ENCODE measurements at regions not wholly inside any gene's neighbourhood (a gene's known extent, or its start where the extent isn't known, plus 50 kb on each side); places are given as distances from the start of the nearest gene placed in this dataset.

- no peak for TF ChIP-seq CTCF (IDR thresholded peaks at IDR 0.05)
- no peak for TF ChIP-seq JUN (CRISPR knock-in tag; IDR thresholded peaks at IDR 0.05)
- TF ChIP-seq HMGXB4 (CRISPR knock-in tag; IDR thresholded peaks at IDR 0.05) = no peak
- no peak for TF ChIP-seq PREB (CRISPR knock-in tag; IDR thresholded peaks at IDR 0.05; ENCODE audit: borderline replicate concordance)
- no peak for TF ChIP-seq E2F4 (CRISPR knock-in tag; IDR thresholded peaks at IDR 0.05; ENCODE audit: borderline replicate concordance, low read depth)
- TF ChIP-seq NFYB (CRISPR knock-in tag; conservative IDR thresholded peaks at IDR 0.05; ENCODE audit: low read depth) = no peak
- no peak for TF ChIP-seq KAT7 (CRISPR knock-in tag; IDR thresholded peaks at IDR 0.05; ENCODE audit: borderline replicate concordance)
- no peak for TF ChIP-seq ETV6 (CRISPR knock-in tag; IDR thresholded peaks at IDR 0.05)
- no peak for TF ChIP-seq MAX (CRISPR knock-in tag; IDR thresholded peaks at IDR 0.05)
- TF ChIP-seq FOXK1 (CRISPR knock-in tag; IDR thresholded peaks at IDR 0.05) = no peak
- TF ChIP-seq ATF3 (CRISPR knock-in tag; conservative IDR thresholded peaks at IDR 0.05) = no peak
- TF ChIP-seq TP53 (CRISPR knock-in tag; IDR thresholded peaks at IDR 0.05) = no peak
Measured at GRCh38 chr9:32866273-32866672, 82.9 kb downstream of the TMEM215 start.

Measured in WTC11 (cell line).